ENCODE measurements at regions not wholly inside any gene's neighbourhood (a gene's known extent, or its start where the extent isn't known, plus 50 kb on each side); places are given as distances from the start of the nearest gene placed in this dataset.

DNA sequence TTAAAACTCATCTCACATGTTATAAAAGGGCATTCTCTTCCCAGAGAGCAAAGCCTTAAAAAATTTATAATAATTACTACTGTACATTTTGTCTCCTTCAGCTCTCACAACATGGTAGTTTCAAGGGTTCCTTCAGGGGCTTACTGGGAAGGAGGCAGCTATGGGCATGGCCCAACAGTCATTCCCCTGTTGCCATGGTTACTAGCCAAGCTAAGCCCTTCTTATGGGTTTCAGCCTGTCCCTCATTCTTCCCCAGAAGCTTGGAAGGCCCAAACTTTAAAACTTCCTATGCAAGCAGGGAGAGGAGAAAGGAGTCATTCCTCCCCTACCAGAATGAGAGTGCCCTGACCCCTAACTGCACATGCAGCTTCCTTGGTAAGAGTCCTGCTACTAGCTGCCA is 82.2 kb upstream of the CNTLN start:
- TF ChIP-seq ZFX (IDR thresholded peaks at IDR 0.05; ENCODE audit: borderline replicate concordance) (no peak), CTCF (IDR thresholded peaks at IDR 0.05) (no peak)
- H3K27ac ChIP-seq = no peak overlapping the region

- TF ChIP-seq CTCF (IDR thresholded peaks at IDR 0.05) = no peak
- TF ChIP-seq ZFX (IDR thresholded peaks at IDR 0.05; ENCODE audit: borderline replicate concordance) = no peak
- H3K27ac ChIP-seq = no peak overlapping the region
Measured at GRCh38 chr9:17045381-17045940, 89.4 kb upstream of the CNTLN start.

DNA sequence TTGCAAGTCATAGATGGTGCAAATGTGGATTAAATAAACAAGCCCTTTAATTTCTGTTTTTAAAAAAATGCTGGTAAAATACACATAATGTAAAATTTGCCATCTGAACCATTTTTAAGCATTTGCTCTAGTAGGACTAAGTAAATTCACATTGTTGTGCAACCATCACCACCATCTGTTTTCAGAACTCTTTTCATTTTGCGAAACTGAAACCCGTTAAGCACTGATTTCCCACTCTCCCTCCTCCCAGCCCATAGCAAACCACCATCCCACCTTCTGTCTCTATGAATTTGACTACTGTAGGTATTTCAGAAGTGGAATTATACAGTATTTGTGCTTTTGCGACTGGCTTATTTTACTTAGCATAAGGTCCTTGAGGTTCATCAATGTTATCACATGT is 103.3 kb upstream of the CNTLN start:
- TF ChIP-seq ZFX (IDR thresholded peaks at IDR 0.05; ENCODE audit: borderline replicate concordance) = no peak
- TF ChIP-seq CTCF (IDR thresholded peaks at IDR 0.05) = no peak
- no peak overlapping the region for H3K27ac ChIP-seq

DNA sequence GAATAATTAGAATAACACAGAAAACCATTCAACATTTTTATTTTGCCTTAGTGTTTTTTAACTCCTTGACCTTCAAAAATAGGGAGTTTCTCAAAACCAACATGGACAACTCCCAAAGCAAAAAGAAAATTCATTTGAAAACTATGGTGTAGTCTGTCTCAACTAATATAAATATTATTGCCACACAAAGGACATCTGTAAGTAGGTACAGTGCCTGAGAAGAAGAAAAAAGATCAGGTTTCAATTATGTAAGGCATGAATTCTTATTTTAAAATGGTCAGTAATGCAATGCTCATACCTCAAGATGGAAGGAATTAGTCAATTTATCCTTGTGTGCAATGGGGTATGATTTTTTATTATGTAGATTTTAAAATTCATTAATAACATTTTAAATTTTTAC is 109.6 kb upstream of the CNTLN start:
- TF ChIP-seq ZFX (IDR thresholded peaks at IDR 0.05; ENCODE audit: borderline replicate concordance) (no peak), CTCF (IDR thresholded peaks at IDR 0.05) (no peak)
- no peak overlapping the region for H3K27ac ChIP-seq

- H3K27ac ChIP-seq = no peak overlapping the region
- TF ChIP-seq CTCF (IDR thresholded peaks at IDR 0.05) (no peak), ZFX (IDR thresholded peaks at IDR 0.05; ENCODE audit: borderline replicate concordance) (no peak)
Measured at GRCh38 chr9:17024129-17024528, 110.7 kb upstream of the CNTLN start.

DNA sequence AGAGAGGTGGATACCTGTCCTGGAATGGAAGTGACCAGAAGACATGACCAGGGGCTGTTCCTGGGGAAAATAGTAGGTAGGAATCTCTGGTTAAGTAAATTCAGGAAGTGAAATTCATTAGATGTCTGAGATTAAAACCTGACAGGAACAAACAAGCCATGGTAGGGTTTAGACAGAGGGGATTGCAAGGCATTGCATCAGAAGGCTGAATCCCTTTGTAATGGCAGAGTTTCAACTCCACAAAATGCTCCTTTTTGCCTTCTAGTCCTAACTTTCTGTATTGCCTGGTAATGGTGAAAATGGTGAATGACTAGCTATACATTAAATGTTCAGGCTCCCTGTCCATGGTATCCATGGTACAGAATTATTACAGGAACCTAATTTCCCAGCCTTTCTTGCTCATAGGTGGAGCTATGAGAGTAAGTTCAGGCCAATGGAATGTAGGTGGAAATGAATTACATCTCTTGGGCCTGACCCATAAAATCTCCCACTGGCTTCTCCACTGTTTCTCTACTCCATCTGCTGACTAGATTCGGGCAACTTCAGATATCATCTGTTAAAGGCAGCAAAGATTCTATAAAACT is 113.4 kb upstream of the CNTLN start:
- no peak for TF ChIP-seq ZFX (IDR thresholded peaks at IDR 0.05; ENCODE audit: borderline replicate concordance)
- no peak for TF ChIP-seq CTCF (IDR thresholded peaks at IDR 0.05)
- H3K27ac ChIP-seq = no peak overlapping the region

GRCh38 chr9:17019398-17019797 is 115.4 kb upstream of the CNTLN start:
- TF ChIP-seq ZFX (IDR thresholded peaks at IDR 0.05; ENCODE audit: borderline replicate concordance) (no peak), CTCF (IDR thresholded peaks at IDR 0.05) (no peak)
- H3K27ac ChIP-seq = no peak overlapping the region

Data from 22Rv1 (cell line).